Stimulated activated naive B cell treated with anti-CD40 and anti-IgM and Interleukin-4, amounts not matched to agents 10 μg/mL and 1 μg/mL and 100 μg/mL, for 72 hours (primary cell): ENCODE measurements at regions not wholly inside any gene's neighbourhood (a gene's known extent, or its start where the extent isn't known, plus 50 kb on each side); places are given as distances from the start of the nearest gene placed in this dataset.

Experiments
- ATAC-seq, 2 donors: fragments of 150-1000 bp; cut with Tn5 transposase; replicated peaks; 2 replicates each; pipeline ENCODE4 v1.10.0; 2021; ENCODE audit warnings: moderate library complexity in 1 of 2
- DNase-seq: peaks from one replicate; pipeline ENCODE4 v3.0.0; 2021
- H3K27ac Mint-ChIP-seq: one replicate; pipeline ENCODE4 v1.8.0; 2022; ENCODE audit warnings: mild to moderate bottlenecking, mixed read lengths
- H3K27me3 Mint-ChIP-seq, 2 donors: one replicate each; pipeline ENCODE4 v1.8.0; 2022; ENCODE audit warnings: mixed read lengths in 2 of 2
- H3K36me3 Mint-ChIP-seq, 2 donors: one replicate each; pipeline ENCODE4 v1.8.0; 2022; ENCODE audit warnings: mixed read lengths in 2 of 2, mild to moderate bottlenecking in 1 of 2
- H3K4me1 Mint-ChIP-seq, 2 donors: one replicate each; pipeline ENCODE4 v1.8.0; 2022; ENCODE audit warnings: mixed read lengths in 2 of 2, mild to moderate bottlenecking in 1 of 2
- H3K4me3 Mint-ChIP-seq, 2 donors: one replicate each; pipeline ENCODE4 v1.8.0; 2022; ENCODE audit warnings: mild to moderate bottlenecking in 2 of 2, mixed read lengths in 2 of 2, moderate library complexity in 1 of 2
- H3K9me3 Mint-ChIP-seq, 2 donors: one replicate each; pipeline ENCODE4 v1.8.0; 2022; ENCODE audit warnings: mixed read lengths in 2 of 2, mild to moderate bottlenecking in 1 of 2

DNA sequence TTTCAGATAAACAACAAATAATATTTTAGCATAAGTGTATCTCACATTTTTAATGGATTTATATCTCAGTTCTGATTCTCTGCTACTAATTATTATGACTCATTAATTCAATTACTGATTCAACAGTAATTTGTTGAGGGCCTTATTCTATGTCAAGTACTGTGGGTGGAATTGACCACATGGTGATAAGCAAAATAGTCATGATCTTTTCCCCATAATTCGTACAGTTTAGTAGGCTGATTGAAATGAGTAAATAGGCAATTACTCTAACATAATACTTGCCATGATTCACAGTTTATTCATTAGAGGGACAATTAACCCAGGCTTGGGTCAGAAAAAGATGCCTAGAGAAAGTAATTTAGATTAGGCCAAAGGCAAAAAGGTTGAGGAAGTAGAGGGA is 60.9 kb upstream of the SLC4A7 start:
- Mint-ChIP-seq H3K27me3 (peaks cover 5 to 9% of the 10 kb centered on the region in 2 donors), H3K4me3 (no peak overlapping the region), H3K36me3 (peaks cover 0 to 2% of the 10 kb centered on the region in 2 donors), H3K27ac (no peak overlapping the region), H3K4me1 (no peaks in the 10 kb centered on the region), H3K9me3 (no peaks in the 10 kb centered on the region)
- ATAC-seq = no peak
- DNase-seq = no peak

DNA sequence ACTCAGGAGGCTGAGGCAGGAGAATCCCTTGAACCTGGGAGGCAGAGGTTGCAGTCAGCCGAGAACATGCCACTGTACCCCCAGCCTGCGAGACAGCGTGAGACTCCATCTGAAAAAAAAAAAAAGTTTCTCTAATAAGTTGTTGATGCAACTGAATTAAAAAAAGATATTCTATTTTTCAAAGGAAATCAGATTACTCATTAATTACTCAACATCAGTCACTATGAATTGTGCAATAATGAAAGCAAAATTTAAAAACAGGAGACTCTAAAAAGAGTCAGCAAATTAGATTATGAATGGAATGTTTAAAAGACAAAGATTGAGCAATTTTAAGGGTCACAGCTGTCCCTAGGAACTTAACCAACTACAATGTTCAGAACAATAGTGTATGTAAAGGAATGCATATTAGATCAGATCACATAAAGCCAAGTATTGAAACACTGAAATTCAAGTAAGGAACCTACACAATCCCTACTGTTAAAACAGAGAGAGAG is 60.2 kb upstream of the SLC4A7 start:
- no peak overlapping the region for H3K4me3 Mint-ChIP-seq
- H3K4me1 Mint-ChIP-seq = no peaks in the 10 kb centered on the region
- no peaks in the 10 kb centered on the region for H3K9me3 Mint-ChIP-seq
- peaks cover 2 to 8% of the 10 kb centered on the region in 2 donors for H3K27me3 Mint-ChIP-seq
- ATAC-seq (no peak), DNase-seq (no peak)
- H3K27ac Mint-ChIP-seq = no peak overlapping the region
- H3K36me3 Mint-ChIP-seq = no peaks in the 10 kb centered on the region

DNA sequence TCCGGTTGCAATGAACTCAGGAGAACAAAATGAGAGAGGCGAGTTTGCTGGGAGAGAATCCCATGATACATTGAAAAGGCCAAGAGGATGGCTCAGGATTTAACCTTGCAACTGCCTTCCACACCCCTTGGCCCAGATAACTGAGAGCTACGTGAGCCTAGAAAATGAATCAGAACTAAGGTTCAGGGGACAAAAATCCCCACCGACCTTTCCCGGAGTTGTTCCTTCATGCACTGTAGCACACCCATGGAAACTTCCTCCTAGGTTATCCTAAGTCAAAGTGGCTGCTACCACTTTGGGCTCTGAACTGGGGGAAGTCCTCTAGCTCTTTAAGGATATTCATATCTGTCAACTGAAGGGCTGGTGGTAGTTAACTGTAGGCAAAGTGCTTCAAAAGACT is 58.3 kb upstream of the SLC4A7 start:
- no peak for ATAC-seq
- no peaks in the 10 kb centered on the region for H3K4me1 Mint-ChIP-seq
- no peak overlapping the region for H3K27ac Mint-ChIP-seq
- H3K36me3 Mint-ChIP-seq = no peaks in the 10 kb centered on the region
- H3K27me3 Mint-ChIP-seq = peaks cover 0 to 8% of the 10 kb centered on the region in 2 donors
- H3K4me3 Mint-ChIP-seq = no peak overlapping the region
- no peak for DNase-seq
- H3K9me3 Mint-ChIP-seq = no peaks in the 10 kb centered on the region

DNA sequence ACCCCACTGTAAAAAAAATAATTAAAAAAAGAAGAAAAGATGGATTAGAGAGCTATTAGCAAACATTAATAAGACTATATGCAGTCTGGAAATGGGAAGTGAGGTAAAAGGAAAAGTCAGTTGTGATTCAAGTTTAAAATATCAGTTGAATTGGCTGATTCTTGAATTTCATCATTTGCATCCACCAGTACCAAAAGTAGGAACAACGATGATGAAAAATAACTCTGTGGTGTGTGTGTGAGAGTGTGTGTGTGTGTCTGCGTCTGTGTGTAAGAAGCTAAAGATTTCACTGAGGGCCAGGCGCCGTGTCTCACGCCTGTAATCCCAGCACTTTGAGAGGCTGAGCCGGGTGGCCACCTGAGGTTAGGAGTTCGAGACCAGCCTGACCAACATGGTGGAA is 56.0 kb upstream of the SLC4A7 start:
- H3K27ac Mint-ChIP-seq = no peak overlapping the region
- no peaks in the 10 kb centered on the region for H3K9me3 Mint-ChIP-seq
- peaks cover 0 to 8% of the 10 kb centered on the region in 2 donors for H3K27me3 Mint-ChIP-seq
- ATAC-seq = no peak
- H3K36me3 Mint-ChIP-seq = no peaks in the 10 kb centered on the region
- no peak for DNase-seq
- no peak overlapping the region for H3K4me3 Mint-ChIP-seq
- H3K4me1 Mint-ChIP-seq = no peaks in the 10 kb centered on the region

DNA sequence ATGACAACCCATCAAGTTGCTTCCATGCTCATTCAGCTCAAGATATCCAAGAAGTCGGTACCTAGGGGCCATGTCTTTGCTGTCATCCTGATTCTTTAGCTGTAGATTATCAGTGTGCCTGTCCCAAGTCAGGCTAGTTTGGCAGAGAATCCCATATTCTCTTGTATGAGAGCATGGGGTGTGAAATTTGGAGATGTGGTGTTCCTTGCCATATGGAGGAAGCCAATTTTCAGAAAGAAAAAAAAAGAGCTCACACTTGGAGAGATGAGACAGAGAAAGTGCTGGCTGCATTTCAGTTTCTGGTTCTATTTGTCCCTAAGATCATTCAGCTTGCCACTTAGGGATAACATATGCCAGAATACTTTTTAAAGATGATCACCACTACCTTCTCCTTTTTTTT is 52.3 kb upstream of the SLC4A7 start:
- no peaks in the 10 kb centered on the region for H3K9me3 Mint-ChIP-seq
- no peak for ATAC-seq
- no peak overlapping the region for H3K4me3 Mint-ChIP-seq
- H3K27me3 Mint-ChIP-seq = peaks cover 0 to 8% of the 10 kb centered on the region in 2 donors
- peaks cover 11 to 16% of the 10 kb centered on the region in 2 donors for H3K4me1 Mint-ChIP-seq
- DNase-seq = no peak
- no peak overlapping the region for H3K27ac Mint-ChIP-seq
- H3K36me3 Mint-ChIP-seq = no peaks in the 10 kb centered on the region

DNA sequence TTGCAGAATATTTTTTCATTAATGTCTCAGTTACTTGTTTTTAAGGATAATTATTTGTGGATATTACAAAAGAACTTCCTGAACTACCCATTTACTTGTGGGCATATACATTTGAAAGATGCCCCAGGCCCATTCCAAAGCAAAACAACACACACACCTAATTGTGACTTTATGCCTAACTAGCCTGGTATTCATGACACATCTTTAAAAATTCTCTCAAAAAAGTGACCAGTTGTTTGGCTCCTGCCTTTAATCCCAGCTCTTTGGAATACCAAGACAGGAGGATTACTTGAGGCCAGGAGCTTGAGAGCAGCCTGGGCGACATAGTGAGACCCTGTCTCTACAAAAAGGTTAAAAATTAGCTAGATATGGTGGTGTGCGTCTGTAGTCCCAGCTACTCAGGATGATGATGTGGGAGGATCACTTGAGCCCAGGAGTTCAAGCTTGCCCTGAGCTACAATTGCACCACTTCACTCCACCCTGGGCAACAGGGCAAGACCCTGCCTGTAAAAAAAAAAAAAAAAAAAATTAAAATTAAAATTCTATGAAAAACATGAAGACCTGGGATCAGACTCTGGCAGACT is 51.7 kb upstream of the SLC4A7 start:
- Mint-ChIP-seq H3K4me3 (no peak overlapping the region), H3K27ac (no peak overlapping the region), H3K36me3 (no peaks in the 10 kb centered on the region), H3K4me1 (peaks cover 11 to 16% of the 10 kb centered on the region in 2 donors), H3K9me3 (no peaks in the 10 kb centered on the region), H3K27me3 (peaks cover 0 to 8% of the 10 kb centered on the region in 2 donors)
- DNase-seq = no peak
- ATAC-seq = no peak

DNA sequence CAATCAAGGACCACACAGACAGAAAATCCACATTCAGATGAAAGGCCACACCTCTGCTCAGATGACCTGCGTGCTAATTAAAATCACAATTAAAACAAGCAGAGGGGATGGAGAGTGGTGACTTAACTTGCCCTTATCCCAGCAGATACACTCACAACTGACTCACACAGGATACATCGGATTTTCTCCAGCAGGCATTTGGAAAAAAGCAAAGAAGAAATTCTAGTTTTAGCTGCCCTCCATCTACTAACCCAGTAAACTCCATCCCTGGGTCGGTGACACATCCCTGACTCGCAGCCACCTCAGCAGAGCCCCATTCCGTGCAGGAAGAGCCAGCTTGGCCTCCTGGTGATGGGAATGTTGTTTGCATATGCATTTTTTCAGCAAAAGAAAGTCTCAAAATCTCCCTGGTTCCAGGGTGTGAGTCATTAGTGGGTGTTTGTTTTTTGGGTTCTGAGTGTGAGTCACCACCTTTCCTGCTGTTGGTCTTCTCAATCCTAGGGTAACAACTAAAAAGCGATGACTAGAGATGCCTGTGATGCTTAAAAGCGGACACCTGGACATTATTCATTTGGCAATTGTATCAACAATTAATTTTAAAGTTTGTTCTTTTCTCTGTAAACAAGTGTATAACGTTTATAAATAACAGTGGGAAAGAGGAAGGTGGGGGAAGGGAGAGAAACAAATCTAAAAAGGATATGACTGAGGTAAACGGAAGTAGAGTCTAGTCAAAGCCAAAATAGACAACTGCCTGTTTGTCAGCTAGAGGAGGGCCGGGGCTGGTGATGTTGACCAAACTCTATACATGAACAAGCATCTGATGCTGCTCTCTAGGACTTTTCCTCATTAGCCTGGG is 49.8 kb upstream of the SLC4A7 start:
- H3K9me3 Mint-ChIP-seq = no peaks in the 10 kb centered on the region
- H3K4me1 Mint-ChIP-seq = peaks cover 11 to 16% of the 10 kb centered on the region in 2 donors
- H3K27me3 Mint-ChIP-seq = no peaks in the 10 kb centered on the region
- no peaks in the 10 kb centered on the region for H3K36me3 Mint-ChIP-seq
- ATAC-seq = peak; percentile 56 to 75
- DNase-seq = no peak
- peak overlapping the region in 1 of 2 donors; percentile 13 for H3K4me3 Mint-ChIP-seq
- peak overlapping the region; percentile 85 for H3K27ac Mint-ChIP-seq
